Colonic mucosa (tissue), 4 donors: ENCODE measurements at regions not wholly inside any gene's neighbourhood (a gene's known extent, or its start where the extent isn't known, plus 50 kb on each side); places are given as distances from the start of the nearest gene placed in this dataset.

Experiments used
- DNase-seq: peaks from one replicate; pipeline ENCODE4 v3.0.0-alpha.2; 2020
- H3K27ac ChIP-seq: fragments of 200-600 bp; one replicate; pipeline ENCODE4 v1.8.0; 2021
- H3K27me3 ChIP-seq: fragments of 200-600 bp; one replicate; pipeline ENCODE4 v1.8.0; 2021
- H3K36me3 ChIP-seq: fragments of 200-600 bp; one replicate; pipeline ENCODE4 v1.8.0; 2021
- H3K4me1 ChIP-seq: fragments of 200-600 bp; one replicate; pipeline ENCODE4 v1.8.0; 2021; ENCODE audit warnings: mild to moderate bottlenecking
- H3K4me3 ChIP-seq: fragments of 200-600 bp; one replicate; pipeline ENCODE4 v1.8.0; 2021
- H3K9ac ChIP-seq, 2 donors: one replicate each; pipeline ENCODE4 v1.7.0; 2013; ENCODE audit warnings: control low read depth in 2 of 2, low read depth in 2 of 2, low read length in 2 of 2
- H3K9me3 ChIP-seq: fragments of 200-600 bp; one replicate; pipeline ENCODE4 v1.8.0; 2021
- CTCF ChIP-seq: fragments of 200-600 bp; IDR thresholded peaks from one replicate; pipeline ENCODE4 v1.8.0; 2022; ENCODE audit warnings: antibody characterized with exemption, mild to moderate bottlenecking
- intact Hi-C: fragments of 100-400 bp; cut with DNase I; formaldehyde crosslinking; loops from one replicate; pipeline ENCODE4 v1.14.1; 2022
- donor health status: healthy.
- donor health status: DM: no; HTN: no; CAD: no.
- donor health status: DM: no; HTN: no; CAD: no.

DNA sequence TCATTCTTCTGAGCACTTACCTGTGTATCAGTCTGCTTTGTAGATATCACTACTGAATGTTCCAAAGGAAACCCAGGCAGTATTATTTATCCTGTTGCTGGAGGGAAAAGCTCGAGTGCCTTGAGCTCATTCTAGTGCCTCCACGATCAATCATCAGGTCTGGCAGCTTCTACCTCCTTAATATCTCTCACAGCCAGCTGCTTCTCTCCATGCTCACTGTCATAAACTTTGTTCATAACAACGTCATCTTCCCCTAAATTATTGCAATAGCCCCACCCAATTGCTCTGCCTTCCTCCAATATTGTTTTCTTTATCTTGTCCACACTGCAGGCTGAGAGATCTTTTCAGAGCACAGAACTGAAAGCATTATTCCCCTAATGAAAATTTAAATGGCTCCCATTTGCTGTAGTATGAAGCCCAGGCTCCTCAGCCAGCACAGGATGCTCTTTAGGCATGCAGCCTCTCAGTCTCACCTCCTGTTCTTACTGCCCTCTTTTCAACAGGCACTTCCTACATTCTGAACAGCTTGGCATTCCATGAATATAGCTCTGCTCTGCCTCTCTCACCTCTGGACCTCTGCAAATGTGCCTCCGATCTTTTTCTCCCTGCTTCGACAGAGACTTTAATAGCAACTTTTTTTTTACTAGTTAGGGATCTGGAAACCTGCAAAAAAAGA, 504.2 kb upstream of the IGFBP7 start:
- H3K9ac ChIP-seq: no peak overlapping the region
- H3K36me3 ChIP-seq: no peaks in the 10 kb centered on the region
- no peak overlapping the region for H3K27ac ChIP-seq
- TF ChIP-seq CTCF: no peak
- H3K27me3 ChIP-seq: no peaks in the 10 kb centered on the region
- intact Hi-C loops: no loop called here
- no peaks in the 10 kb centered on the region for H3K9me3 ChIP-seq
- H3K4me3 ChIP-seq: no peak overlapping the region
- H3K4me1 ChIP-seq: no peaks in the 10 kb centered on the region
- no peak for DNase-seq

- intact Hi-C loops: no loop called here
- Histone ChIP-seq H3K27me3 (no peaks in the 10 kb centered on the region), H3K4me1 (no peaks in the 10 kb centered on the region), H3K9me3 (no peaks in the 10 kb centered on the region), H3K27ac (no peak overlapping the region), H3K9ac (no peak overlapping the region), H3K36me3 (no peaks in the 10 kb centered on the region), H3K4me3 (no peak overlapping the region)
- no peak for DNase-seq
- no peak for TF ChIP-seq CTCF
These were observed 502.1 kb upstream of the IGFBP7 start for GRCh38 chr4:57612279-57612678.

DNA sequence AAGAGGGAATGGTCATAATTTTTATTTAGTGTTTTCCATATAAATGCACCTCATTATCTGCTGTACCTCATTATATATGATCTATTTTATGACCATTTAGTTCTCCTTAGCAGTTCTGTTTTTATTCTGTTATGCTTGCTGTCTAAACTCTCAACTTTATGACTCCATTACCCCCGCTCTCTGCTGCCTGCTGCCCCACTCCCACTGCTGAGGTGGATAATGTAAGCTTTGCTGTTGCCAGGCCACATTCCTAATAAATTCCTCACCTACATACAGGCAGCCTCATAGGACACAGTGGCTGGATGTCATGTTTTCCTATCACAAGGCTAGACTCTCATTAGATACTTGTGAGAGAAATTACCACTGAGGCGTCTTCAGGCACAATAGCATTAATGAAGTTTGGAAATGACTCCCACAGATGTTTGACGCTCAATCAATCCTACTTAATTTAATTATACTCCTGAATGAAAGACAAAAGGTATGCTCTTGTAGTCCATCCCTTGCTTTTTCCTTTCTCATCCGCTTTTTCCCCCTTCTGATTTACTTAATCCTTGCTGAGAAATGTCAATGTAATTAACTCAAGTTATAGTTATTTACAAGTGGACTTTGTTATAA, 497.5 kb upstream of the IGFBP7 start:
- Histone ChIP-seq H3K27me3 (no peaks in the 10 kb centered on the region), H3K27ac (no peak overlapping the region), H3K36me3 (no peaks in the 10 kb centered on the region), H3K4me3 (no peak overlapping the region), H3K9me3 (no peaks in the 10 kb centered on the region), H3K9ac (no peak overlapping the region), H3K4me1 (no peaks in the 10 kb centered on the region)
- intact Hi-C loops: no loop called here
- TF ChIP-seq CTCF: no peak
- DNase-seq: no peak

DNA sequence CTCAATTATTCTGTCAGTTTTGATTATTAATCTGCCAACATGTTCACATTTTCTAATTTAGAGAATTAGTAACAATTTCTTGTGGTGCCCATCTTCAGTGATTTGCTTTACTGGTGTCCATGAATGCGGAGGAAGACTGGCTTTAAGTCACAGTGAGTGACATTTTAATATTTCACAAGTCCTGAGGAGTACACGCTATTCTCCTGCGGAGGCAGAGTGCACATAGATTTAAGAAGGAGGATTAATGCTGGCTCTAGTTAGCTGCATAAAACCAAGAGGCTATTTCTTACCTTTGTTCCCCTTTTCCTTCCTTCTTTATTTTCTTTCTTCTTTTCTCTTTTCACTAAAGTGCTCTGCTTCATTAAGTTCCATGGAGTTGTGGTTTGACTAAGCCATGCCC, 495.2 kb upstream of the IGFBP7 start:
- Histone ChIP-seq H3K4me3 (no peak overlapping the region), H3K27ac (no peak overlapping the region), H3K9ac (no peak overlapping the region), H3K27me3 (no peaks in the 10 kb centered on the region), H3K36me3 (no peaks in the 10 kb centered on the region), H3K9me3 (no peaks in the 10 kb centered on the region), H3K4me1 (no peaks in the 10 kb centered on the region)
- DNase-seq: no peak
- intact Hi-C loops: no loop called here
- no peak for TF ChIP-seq CTCF

- Histone ChIP-seq H3K36me3 (no peaks in the 10 kb centered on the region), H3K4me3 (no peak overlapping the region), H3K9ac (no peak overlapping the region), H3K9me3 (no peaks in the 10 kb centered on the region), H3K27ac (no peak overlapping the region), H3K4me1 (no peaks in the 10 kb centered on the region), H3K27me3 (no peaks in the 10 kb centered on the region)
- TF ChIP-seq CTCF: no peak
- intact Hi-C loops: no loop called here
- DNase-seq: no peak
These were observed 492.0 kb upstream of the IGFBP7 start for GRCh38 chr4:57602141-57602540.
